ENCODE measurements at regions not wholly inside any gene's neighbourhood (a gene's known extent, or its start where the extent isn't known, plus 50 kb on each side); places are given as distances from the start of the nearest gene placed in this dataset.
"Not testable (repeated sequence)": the region's sequence is repeated elsewhere in the genome, so short reads cannot be mapped to it uniquely, and the experiment has no call there.

DNA sequence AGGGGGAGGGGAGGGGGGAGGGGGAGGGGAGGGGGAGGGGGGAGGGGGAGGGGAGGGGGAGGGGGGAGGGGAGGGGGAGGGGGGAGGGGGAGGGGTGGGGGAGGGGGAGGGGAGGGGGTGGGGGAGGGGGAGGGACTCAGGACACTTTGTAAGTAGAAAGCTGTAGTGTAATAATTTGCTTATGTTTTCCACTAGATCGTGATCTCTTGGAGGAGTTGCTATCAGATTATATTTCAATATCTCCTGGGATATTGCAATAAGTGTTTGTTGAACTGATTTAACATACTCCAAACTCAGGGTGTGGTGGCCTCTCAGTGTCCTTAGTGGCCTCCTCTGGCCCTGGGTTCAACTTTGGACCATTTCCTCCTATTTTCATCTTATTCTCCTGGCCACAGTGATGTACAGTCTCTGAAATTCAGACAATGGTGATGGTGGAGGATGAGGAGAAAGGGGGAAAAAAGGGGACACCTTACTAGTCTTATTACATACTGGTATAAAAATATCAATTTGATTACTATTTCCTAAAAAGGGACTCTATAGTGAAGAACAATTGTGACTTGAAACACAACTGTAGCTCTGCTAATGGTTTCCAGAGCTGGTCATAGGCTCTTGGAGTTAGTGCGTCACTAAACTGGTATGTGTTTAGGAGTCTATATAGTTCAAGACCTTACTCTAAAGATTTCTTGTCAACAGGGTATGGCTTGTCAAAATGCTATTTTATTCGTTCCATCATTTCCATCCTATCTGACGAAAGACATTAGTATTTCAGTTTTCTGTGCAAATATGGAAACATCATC, 89.6 kb downstream of the DDX1 start:
- DNase-seq (ENCODE audit: low read depth in 3 of 3) = no peak

DNA sequence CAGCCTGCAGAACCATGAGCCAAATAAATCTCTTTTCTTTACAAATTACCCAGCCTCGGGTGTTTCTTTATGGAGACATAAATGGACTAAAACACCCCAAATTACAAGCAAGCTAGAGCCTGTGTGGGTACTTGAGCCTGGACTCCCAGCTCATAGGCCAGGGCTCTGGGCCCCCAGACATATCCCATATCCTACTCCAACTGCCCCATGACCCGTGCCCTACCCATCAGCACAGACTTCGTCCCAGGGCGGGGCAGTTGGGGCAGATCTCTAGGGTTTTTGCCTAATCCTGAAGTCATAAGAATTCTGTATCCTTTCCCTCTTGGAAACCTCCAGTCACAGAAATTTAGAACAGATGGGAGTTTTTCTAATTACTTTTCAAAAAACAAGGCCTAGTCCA, 90.7 kb downstream of the DDX1 start:
- DNase-seq (ENCODE audit: low read depth in 3 of 3) = no peak

DNA sequence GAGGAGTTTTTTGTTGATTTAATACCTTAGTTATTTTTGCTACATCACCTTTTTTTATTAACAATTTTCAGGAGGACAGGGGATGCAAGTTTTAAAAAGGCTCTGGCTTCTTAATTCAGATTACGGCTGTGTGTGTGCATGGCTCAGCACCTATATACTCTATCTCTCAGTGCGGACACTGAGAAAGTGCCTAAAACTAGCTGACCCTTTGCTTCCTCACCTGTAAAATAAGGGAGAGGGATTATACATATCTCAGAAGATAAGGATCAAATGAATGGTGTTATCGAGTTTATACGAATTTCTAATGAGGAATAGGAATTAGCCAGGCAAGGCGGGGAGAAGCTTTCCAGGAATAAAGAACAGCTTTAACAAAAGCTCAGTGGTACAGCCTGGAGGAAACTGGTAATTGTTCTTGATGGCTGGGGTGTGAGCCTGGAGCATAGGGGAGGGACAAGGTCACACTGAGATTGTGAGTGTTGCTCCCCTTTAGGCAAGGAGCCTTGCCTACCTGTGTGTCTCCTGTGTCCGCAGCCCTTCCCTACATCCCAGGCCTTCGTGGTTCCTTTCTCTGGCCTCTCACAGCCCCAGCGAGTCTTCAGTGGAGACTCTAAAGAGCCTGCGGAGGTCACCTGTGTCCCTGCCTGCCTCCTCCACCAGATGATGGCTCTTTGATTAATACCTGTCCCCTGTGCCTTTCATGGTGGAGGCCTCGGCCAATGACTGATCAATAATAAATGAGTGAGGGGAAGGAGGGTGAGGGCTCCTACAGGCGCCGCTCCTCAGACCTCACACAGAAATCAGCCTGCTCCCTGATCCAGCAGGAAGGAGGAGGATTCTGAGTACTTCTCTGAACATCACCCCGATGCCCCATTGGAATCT, 92.7 kb downstream of the DDX1 start:
- no peak for DNase-seq (ENCODE audit: low read depth in 3 of 3)

DNA sequence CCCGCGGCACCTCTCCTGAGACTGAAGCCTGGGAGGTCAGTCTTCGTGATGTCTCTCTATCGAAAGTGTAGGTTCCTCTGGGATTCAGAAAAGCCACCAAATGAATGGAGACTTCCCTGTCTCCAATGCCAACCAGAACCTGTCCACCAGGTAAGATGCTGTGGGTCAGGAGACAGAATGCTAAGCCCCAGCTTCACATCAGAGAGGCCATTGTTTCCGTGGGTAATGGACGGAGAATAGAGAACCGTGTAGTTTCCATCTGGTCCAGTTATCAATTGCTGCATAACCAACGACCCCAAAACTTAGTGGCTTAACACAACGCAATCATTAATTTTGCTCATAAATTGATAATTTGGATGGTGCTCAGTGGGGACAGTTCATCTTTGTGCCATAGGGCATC, 93.5 kb downstream of the DDX1 start:
- no peak for DNase-seq (ENCODE audit: low read depth in 3 of 3)

DNA sequence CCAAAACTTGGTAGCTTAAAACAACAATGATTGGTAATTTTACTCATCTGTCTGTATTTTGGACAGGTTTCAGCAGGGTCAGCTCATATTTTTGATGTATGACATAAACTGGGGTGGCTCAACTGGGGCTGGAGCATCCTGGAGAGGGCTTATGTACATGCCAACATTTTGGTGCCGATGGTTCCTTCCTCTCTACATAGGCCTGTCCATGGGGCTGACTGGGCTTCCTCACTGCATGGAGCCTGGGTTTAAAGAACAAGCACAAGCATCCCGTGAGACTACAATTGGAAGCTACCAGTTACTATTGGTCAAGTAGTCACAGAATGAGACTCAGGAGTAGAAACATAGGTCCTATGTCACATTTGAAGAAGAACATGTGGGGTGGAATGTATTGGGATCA, 95.0 kb downstream of the DDX1 start:
- DNase-seq (ENCODE audit: low read depth in 3 of 3) = no peak

DNA sequence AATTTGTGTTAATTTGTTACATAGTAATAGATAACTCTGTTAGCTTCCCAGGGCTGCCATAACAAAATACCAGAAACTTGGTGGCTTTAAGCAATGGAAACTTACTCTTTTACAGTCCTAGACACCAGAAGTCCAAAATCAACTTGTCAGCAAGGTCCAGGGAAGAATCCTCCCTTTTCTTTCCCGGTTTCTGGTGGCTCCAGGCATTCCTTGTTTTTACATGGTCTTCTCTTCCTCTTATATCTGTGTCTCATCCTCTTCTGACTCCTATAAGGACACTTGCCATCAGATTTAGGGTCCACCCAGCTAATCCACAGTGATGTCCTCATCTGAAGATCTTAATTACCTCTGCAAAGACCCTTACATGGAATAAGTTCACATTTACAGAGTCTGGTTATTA, 95.6 kb downstream of the DDX1 start:
- no peak for DNase-seq (ENCODE audit: low read depth in 3 of 3)

DNA sequence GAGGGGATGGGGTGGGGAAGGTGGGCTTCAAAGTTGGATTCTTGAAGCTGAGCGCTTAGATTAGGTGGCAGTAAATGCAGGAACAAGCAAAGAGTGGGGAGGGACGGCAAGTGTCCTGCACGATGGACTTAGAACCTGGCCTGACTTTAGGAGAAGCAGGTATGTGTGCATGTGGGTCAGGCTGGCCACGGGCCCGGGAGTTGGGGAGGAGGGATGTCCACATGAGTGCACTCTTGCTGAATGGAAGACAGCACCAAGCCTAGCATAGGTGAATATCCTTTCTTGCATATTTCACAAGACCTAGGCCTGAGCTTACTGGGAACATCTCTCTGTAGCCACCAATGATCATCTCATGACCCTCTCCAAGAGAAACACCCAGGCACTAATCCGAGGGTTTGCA, 96.1 kb downstream of the DDX1 start:
- no peak for DNase-seq (ENCODE audit: low read depth in 3 of 3)

DNA sequence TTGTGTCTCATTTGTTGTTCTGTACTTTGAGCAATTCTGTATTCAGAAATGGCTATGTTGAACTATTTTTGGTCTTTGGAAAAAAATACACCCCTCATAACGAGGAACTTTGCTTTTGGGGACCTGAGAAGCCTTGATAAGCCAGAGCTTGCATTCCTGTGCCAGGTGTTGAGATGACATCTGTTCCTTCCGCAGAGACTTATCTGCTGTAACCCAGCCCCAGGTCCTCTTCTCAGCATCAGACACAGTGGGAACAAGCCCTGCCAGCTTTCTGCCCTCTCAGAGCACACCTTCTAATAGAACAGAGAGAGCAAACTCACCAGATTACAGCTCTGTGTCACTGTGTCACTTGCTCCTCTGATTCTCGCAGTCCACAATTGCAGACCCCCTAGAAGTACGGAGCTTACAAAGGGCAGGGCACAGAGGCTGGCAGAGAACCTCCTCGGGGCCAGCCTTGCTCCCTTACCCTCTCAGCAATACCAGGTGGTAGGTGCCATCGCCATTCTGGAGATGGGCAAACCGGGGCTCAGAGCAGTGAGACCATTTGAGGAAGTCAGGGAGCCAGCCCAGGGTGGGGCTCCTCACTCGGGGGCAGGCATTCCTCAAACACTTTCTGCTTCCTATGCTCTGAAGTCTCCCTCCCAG, 97.4 kb downstream of the DDX1 start:
- no peak for DNase-seq (ENCODE audit: low read depth in 3 of 3)

DNA sequence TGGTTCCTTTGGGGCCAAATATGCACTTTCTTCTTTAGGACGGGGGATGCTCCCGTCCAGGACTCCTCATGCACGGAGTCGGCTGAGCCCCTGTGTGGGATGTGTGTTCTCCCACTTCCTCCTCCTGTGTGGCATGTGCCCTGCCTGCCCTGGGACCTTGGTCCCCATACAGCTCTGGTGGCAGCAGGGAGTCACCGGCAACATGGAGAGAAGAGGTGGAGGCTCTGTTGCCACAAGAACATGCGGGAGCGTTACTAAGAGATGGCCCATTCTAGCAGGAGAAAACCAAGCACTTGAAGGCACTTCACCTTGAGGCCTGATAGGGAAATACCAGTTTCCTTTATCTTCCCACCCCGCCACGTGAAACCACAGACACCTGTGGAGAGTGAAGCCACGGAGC, 98.0 kb downstream of the DDX1 start:
- no peak for DNase-seq (ENCODE audit: low read depth in 3 of 3)

DNA sequence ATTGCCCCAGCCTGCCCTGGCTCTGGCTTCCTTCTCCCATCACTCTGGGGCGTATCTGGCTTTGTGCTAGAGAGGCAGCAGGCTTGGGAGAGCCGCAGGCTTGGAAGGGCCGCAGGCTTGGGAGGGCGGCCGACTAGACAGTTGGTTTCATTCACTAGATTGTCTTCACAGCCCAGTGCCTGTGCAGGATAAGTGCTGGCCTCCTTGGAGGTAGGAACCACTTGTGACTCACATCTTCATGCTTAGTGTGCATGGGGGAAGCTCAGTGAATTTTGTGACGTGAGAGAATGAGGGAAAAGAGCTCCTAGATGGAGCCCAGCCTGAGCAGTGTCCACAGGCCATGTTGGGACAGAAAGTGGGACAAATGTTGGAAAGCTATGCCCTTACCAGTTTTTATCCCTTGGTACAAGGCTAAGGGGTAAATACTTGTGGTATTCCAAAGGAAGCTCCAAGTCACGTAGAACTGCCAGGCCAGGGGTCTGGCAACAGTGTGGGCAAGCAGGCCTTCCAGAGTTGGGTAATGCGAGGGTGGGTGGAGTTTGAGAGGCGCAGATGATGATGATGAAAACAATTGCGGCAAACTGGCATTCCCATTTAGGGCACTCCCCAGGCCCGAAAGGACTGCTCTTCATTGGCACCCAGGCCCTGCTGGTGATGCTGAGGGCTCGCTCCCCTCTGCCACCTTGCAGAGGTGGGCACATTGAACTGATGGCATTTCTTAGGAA, 100.1 kb downstream of the DDX1 start:
- DNase-seq (ENCODE audit: low read depth in 3 of 3) = no peak

DNA sequence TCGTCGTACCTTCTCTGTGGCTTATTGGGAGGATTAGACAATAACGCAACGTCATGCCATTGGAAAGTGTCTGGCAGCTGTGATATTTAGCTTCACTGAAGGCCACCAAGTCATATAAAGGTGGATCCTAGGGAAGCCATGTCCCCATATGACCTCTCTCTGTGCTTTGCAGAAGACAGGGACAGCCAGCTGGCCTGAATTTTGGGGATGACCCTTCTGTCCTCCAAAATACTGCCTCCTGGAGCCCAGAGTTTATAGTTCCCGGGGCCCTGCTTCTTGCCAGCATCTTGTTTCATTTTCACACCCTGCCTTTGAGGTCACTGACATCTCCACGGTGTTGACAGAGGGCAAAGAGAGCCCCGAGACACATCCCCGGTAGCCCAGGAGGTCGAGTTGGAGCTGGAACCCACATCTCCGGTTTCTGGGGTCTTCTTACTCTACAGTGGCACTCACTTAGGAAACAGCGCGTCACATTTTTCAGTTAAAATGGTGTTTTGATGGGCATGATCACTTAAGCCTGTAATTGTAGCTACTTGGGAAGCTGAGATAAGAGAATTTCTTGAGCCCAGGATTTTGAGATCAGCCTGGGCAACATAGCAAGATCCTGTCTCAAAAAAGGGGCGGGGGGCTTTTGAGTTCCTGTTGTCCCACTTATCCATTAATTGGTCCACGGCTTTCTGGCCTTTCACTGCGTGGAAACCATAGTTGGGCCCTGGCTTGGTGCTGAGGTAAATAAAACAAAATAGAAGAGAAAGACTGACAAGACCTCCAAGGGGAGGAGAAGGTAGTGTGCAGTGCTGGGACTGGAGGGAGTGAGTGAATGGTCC, 101.1 kb downstream of the DDX1 start:
- DNase-seq (ENCODE audit: low read depth in 3 of 3) = no peak

DNA sequence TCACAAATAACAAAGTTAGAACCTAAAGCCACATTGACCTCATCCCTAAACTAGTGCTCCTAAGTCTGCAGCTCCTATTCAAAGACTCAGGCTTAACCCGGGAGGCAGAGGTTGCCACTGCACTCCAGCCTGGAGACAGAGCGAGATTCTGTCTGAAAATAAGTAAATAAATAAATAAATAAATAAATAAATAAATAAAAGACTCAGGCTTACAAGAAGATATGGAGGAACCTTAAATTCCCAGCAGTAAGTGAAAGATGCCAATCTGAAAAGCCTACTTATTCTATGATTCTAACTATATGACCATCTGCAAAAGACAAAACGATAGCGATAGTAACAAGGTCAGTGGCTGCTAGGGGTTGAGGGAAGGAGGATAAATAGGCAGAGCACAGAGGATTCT, 101.7 kb downstream of the DDX1 start:
- DNase-seq (ENCODE audit: low read depth in 3 of 3) = no peak

DNA sequence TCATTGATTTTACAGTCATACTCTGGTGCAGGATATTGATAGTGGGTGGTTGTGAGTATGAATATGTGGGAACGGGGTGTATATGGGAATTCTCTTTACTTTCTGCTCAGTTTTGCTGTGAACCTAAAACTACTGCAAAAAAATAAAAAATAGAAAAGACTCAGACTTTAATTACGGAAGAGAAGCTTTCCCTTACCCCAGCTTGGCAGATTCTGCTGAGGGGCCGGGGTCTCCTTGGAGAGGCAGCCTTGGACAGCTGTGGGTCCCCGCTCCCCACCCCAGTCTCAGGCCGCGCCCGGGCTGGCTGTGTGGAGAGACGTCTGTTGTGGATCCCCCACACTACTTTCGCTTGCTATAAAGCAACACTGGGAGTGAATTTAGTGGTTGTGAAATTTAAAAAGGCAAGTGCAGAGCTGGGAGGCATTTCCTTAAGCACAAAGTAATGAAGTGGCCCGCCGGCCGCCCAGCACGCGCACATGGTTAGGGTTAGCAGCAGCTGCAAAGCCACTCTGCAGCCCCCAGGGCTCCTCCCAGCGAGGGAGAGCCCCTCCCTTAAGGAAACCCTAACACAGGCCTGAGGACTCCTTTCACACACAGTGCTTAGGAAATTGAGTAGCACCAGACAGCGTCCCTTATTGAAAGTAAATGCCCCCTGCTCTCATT, 102.4 kb downstream of the DDX1 start:
- no peak for DNase-seq (ENCODE audit: low read depth in 3 of 3)

DNA sequence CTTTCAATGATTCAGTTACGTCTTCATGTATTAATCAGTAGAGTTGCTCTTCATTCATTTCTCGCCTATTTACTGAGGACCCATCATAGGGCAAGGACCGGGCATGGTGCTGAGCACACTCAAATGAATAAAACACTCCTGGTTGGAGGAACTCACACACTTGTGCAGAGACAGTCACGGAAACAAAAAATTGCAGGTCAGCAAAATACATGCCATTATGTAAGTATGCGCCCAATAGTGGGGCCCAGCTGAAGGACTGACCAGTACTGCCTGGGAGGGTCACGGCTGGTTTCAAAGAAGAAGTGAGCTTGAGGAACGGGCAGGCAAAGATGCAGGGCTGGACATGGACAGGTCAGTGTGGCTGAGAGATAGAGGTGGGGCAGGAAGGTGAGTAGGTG, 102.9 kb downstream of the DDX1 start:
- DNase-seq (ENCODE audit: low read depth in 3 of 3) = no peak

DNA sequence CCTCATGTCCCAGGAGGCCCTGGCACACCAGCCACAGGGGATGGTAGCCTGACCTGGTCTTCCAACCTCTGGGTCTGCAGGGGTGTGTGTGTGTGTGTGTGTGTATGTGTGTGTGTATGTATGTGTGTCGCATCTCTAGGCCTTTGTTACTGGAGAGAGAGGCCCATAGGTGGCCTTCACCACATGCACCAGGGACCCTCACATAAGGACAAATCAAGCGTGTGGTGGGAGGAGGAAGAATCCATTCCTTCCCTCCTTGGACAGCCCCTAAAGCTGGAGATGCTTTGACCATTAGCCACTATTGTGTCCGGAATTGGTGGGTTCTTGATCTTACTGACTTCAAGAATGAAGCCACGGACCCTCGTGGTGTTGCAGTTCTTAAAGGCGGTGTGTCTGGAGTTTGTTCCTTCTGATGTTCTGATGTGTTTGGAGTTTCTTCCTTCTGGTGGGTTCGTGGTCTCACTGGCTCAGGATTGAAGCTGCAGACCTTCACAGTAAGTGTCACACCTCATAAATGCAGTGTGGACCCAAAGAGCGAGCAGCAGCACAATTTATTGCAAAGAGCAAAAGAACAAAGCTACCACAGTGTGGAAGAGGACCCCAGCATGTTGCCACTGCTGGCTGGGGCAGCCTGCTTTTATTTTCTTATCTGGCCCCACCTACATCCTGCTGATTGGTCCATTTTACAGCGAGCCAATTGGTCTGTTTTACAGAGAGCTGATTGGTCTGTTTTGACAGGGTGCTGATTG, 104.1 kb downstream of the DDX1 start:
- DNase-seq (ENCODE audit: low read depth in 3 of 3) = no peak

DNA sequence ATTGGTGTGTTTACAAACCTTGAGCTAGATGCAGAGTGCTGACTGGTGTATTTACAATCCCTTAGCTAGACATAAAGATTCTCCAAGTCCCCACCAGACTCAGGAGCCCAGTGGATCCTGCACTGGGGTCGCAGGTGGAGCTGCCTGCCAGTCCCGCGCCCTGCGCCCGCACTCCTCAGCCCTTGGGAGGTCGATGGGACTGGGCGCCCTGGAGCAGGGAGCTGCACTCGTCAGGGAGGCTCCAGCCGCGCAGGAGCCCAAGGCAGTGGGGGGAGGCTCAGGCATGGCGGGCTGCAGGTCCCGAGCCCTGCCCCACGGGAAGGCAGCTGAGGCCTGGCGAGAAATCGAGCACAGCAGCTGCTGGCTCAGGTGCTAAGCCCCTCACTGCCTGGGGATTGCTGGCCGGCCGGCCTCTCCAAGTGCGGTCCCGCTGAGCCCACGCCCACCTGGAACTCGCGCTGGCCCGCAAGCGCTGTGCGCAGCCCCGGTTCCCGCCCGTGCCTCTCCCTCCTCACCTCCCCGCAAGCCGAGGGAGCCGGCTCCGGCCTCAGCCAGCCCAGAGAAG, 105.0 kb downstream of the DDX1 start:
- not testable (repeated sequence) for DNase-seq (ENCODE audit: low read depth in 3 of 3)

DNA sequence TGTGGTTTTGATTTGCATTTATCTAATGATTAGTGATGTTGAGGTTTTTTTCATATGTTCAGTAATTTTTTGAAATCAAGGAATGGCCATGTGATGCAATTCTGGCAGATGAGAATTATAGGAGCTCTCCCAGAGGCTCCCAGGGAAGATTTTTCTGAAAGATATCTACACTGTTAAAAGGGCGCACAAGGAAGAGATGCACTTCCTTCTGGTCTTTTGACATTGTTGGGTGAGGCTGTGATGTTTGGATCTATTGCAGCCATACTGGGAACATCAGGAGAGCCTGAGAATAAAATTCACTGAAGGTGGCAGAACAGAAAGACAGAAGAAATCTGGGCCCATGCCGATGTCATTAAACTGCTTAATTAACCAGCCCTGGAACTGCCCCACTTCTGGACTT, 108.5 kb downstream of the DDX1 start:
- no peak for DNase-seq (ENCODE audit: low read depth in 3 of 3)

DNA sequence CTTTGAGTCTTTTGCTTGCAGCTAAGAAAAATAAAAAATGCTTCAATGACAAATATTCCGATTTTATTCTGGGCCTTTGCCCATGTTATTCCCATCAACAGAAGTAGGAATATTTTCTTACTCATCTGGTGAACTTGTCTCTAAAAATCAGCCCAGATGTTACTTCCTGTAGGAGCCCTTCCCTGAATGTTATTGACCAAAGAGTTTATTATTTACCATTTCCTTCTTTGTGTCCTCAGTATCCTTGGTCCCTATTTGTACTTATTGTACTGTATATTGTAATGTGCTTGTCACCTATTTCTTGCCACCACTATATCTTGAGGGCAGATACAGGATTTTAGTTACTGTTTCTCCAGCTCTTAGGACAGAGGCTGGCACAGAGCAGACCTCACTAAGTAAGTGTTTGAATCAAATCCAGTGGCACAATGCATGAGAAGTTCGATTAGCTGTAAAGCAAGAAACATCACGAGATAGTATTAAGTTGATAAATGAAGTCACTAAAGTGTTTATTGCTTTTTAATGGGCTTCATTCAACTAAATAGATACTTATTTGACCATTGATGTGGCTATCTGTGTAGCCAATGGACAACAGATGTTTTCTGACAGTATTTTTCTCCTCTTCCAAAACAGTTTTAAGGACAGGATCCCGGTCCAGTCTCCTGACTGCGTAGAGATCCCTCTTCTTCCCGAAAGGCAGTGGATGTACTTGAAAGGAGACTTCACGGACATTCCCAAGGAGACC, 109.1 kb downstream of the DDX1 start:
- no peak for DNase-seq (ENCODE audit: low read depth in 3 of 3)

Data from stimulated activated CD4-positive, alpha-beta T cell treated with anti-CD3 and anti-CD28 coated beads, TNF-alpha, amount 100 ng/mL, for 24 hours (primary cell).